WTC11 (cell line): ENCODE measurements at regions not wholly inside any gene's neighbourhood (a gene's known extent, or its start where the extent isn't known, plus 50 kb on each side); places are given as distances from the start of the nearest gene placed in this dataset.

Experiments
- ELF4 ChIP-seq: sonication (generic); formaldehyde crosslinking; IDR thresholded peaks from 2 replicates; pipeline ENCODE4 v1.8.1; 2022; ENCODE audit warnings: low read depth, mild to moderate bottlenecking, moderate library complexity, missing genetic modification reagents
- JUN ChIP-seq: sonication (generic); formaldehyde crosslinking; IDR thresholded peaks from 2 replicates; pipeline ENCODE4 v1.8.0; 2023; ENCODE audit warnings: mild to moderate bottlenecking, missing genetic modification reagents
- KAT7 ChIP-seq: sonication (generic); formaldehyde crosslinking; IDR thresholded peaks from 2 replicates; pipeline ENCODE4 v1.8.1; 2023; ENCODE audit warnings: missing genetic modification reagents, mild to moderate bottlenecking, borderline replicate concordance
- TEAD4 ChIP-seq: sonication (generic); formaldehyde crosslinking; IDR thresholded peaks from 2 replicates; pipeline ENCODE4 v1.8.0; 2022; ENCODE audit warnings: mild to moderate bottlenecking, missing genetic modification reagents
- TP53 ChIP-seq: sonication (generic); formaldehyde crosslinking; IDR thresholded peaks from 2 replicates; pipeline ENCODE4 v1.8.1; 2023; ENCODE audit warnings: mild to moderate bottlenecking, missing genetic modification reagents
- TF ChIP-seq, protein P1 (sequence below): fragments of 200-600 bp; IDR thresholded peaks from 2 replicates; pipeline ENCODE4 v1.8.0; 2022; ENCODE audit warnings: antibody characterized with exemption
- TF ChIP-seq, protein P2 (sequence below): sonication (generic); formaldehyde crosslinking; IDR thresholded peaks from 2 replicates; pipeline ENCODE4 v1.8.1; 2022; ENCODE audit warnings: low read depth, mild to moderate bottlenecking, moderate library complexity, missing genetic modification reagents, borderline replicate concordance
- TF ChIP-seq, protein P3 (sequence below): sonication (generic); formaldehyde crosslinking; IDR thresholded peaks from 2 replicates; pipeline ENCODE4 v1.8.0; 2023; ENCODE audit warnings: missing genetic modification reagents
- TF ChIP-seq, protein P4 (sequence below): sonication (generic); formaldehyde crosslinking; IDR thresholded peaks from 2 replicates; pipeline ENCODE4 v1.8.1; 2022; ENCODE audit warnings: low read depth, missing genetic modification reagents, borderline replicate concordance
- TF ChIP-seq, protein P5 (sequence below): sonication (generic); formaldehyde crosslinking; IDR thresholded peaks from 2 replicates; pipeline ENCODE4 v1.8.0; 2022; ENCODE audit warnings: mild to moderate bottlenecking, missing genetic modification reagents

DNA sequence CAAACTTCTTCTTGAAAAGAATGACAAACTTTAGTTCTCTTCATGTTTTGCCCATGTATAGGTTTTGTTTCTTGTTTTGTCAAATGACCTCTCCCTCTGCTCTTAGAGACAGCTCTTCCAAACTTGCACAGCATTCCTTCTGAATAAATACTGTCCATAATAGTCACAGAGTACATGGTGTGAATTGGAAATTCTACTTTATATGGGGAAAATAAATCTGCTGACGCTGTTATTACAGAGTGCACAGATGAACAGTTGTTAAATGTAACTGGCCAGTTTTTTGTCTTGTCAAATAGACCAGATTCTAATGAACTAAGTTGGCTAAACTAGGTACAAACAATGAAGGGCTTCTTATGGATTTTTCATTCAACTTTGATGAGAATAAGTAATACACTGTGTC, 115.8 kb upstream of the DTNA start:
- TF ChIP-seq, protein P1, sequence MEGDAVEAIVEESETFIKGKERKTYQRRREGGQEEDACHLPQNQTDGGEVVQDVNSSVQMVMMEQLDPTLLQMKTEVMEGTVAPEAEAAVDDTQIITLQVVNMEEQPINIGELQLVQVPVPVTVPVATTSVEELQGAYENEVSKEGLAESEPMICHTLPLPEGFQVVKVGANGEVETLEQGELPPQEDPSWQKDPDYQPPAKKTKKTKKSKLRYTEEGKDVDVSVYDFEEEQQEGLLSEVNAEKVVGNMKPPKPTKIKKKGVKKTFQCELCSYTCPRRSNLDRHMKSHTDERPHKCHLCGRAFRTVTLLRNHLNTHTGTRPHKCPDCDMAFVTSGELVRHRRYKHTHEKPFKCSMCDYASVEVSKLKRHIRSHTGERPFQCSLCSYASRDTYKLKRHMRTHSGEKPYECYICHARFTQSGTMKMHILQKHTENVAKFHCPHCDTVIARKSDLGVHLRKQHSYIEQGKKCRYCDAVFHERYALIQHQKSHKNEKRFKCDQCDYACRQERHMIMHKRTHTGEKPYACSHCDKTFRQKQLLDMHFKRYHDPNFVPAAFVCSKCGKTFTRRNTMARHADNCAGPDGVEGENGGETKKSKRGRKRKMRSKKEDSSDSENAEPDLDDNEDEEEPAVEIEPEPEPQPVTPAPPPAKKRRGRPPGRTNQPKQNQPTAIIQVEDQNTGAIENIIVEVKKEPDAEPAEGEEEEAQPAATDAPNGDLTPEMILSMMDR, result no peak
- TF ChIP-seq KAT7 (CRISPR knock-in tag), result no peak
- TF ChIP-seq ELF4 (CRISPR knock-in tag), result no peak
- TF ChIP-seq, protein P2, sequence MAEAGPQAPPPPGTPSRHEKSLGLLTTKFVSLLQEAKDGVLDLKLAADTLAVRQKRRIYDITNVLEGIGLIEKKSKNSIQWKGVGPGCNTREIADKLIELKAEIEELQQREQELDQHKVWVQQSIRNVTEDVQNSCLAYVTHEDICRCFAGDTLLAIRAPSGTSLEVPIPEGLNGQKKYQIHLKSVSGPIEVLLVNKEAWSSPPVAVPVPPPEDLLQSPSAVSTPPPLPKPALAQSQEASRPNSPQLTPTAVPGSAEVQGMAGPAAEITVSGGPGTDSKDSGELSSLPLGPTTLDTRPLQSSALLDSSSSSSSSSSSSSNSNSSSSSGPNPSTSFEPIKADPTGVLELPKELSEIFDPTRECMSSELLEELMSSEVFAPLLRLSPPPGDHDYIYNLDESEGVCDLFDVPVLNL, result no peak
- TF ChIP-seq, protein P3, sequence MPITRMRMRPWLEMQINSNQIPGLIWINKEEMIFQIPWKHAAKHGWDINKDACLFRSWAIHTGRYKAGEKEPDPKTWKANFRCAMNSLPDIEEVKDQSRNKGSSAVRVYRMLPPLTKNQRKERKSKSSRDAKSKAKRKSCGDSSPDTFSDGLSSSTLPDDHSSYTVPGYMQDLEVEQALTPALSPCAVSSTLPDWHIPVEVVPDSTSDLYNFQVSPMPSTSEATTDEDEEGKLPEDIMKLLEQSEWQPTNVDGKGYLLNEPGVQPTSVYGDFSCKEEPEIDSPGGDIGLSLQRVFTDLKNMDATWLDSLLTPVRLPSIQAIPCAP (CRISPR knock-in tag), result no peak
- TF ChIP-seq, protein P4, sequence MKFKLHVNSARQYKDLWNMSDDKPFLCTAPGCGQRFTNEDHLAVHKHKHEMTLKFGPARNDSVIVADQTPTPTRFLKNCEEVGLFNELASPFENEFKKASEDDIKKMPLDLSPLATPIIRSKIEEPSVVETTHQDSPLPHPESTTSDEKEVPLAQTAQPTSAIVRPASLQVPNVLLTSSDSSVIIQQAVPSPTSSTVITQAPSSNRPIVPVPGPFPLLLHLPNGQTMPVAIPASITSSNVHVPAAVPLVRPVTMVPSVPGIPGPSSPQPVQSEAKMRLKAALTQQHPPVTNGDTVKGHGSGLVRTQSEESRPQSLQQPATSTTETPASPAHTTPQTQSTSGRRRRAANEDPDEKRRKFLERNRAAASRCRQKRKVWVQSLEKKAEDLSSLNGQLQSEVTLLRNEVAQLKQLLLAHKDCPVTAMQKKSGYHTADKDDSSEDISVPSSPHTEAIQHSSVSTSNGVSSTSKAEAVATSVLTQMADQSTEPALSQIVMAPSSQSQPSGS (CRISPR knock-in tag), result no peak
- no peak for TF ChIP-seq TEAD4 (CRISPR knock-in tag)
- TF ChIP-seq JUN (CRISPR knock-in tag), result no peak
- TF ChIP-seq, protein P5, sequence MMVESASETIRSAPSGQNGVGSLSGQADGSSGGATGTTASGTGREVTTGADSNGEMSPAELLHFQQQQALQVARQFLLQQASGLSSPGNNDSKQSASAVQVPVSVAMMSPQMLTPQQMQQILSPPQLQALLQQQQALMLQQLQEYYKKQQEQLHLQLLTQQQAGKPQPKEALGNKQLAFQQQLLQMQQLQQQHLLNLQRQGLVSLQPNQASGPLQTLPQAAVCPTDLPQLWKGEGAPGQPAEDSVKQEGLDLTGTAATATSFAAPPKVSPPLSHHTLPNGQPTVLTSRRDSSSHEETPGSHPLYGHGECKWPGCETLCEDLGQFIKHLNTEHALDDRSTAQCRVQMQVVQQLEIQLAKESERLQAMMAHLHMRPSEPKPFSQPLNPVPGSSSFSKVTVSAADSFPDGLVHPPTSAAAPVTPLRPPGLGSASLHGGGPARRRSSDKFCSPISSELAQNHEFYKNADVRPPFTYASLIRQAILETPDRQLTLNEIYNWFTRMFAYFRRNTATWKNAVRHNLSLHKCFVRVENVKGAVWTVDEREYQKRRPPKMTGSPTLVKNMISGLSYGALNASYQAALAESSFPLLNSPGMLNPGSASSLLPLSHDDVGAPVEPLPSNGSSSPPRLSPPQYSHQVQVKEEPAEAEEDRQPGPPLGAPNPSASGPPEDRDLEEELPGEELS, result no peak
- no peak for TF ChIP-seq TP53
